ENCODE measurements at regions not wholly inside any gene's neighbourhood (a gene's known extent, or its start where the extent isn't known, plus 50 kb on each side); places are given as distances from the start of the nearest gene placed in this dataset.

DNA sequence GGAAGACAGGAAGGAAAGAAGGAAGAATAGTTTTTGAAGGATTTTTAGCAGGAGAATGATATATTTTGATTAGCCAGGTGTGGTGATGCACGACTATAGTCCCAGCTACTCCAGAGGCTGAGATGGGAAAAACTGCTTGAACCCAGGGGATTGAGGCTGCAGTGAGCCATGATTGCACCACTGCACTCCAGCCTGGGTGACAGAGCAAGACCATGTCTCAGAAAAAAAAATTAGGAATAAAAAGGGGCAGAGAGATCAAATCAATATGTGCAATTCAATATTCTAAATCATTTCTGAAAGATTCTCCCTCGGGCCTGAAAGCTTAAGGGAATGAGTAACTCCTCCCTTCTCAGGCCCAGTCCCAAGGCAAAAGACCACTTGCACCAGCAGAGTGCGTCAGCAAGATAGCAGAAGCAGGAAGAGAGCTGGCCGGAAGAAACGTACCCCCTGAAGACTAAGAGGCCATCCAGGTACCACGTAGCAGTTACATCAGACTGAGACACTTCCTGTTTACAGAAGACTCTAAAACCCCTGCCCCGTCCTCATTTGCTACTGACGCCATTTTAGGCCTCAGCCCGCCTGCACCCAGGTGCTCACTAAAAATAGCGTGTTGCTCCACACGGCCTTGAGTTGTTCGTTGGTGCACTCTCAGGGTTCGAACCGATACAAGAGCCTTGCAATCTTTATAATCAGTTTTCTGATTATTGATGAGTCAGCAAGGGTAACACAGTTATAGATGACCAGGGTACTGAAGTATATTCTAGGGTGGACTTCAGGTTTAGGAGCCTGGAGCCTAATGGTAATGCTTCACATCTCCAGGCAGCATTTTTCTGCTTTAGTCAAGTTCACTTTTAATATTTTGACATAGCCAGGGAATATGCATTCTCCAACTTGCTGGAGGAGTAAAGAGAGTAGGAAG lies 57.7 kb upstream of the CSRP2 start:
- no peak for TF ChIP-seq POLR2A (IDR thresholded peaks at IDR 0.05; ENCODE audit: borderline replicate concordance, extremely low read depth, insufficient read depth, insufficient read length)
- TF ChIP-seq SIN3A (IDR thresholded peaks at IDR 0.05; ENCODE audit: low read depth) = no peak
- TF ChIP-seq, protein P1, sequence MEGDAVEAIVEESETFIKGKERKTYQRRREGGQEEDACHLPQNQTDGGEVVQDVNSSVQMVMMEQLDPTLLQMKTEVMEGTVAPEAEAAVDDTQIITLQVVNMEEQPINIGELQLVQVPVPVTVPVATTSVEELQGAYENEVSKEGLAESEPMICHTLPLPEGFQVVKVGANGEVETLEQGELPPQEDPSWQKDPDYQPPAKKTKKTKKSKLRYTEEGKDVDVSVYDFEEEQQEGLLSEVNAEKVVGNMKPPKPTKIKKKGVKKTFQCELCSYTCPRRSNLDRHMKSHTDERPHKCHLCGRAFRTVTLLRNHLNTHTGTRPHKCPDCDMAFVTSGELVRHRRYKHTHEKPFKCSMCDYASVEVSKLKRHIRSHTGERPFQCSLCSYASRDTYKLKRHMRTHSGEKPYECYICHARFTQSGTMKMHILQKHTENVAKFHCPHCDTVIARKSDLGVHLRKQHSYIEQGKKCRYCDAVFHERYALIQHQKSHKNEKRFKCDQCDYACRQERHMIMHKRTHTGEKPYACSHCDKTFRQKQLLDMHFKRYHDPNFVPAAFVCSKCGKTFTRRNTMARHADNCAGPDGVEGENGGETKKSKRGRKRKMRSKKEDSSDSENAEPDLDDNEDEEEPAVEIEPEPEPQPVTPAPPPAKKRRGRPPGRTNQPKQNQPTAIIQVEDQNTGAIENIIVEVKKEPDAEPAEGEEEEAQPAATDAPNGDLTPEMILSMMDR (IDR thresholded peaks at IDR 0.05 in 2 of 3, conservative IDR thresholded peaks at IDR 0.05 in 1 of 3; ENCODE audit: borderline replicate concordance in 1 of 3, insufficient read depth in 1 of 3, low read depth in 2 of 3, low read length in 2 of 3) = no peak

Measured in HCT116 (cell line).